Loucy (cell line): ENCODE measurements at regions not wholly inside any gene's neighbourhood (a gene's known extent, or its start where the extent isn't known, plus 50 kb on each side); places are given as distances from the start of the nearest gene placed in this dataset.
"Not testable (repeated sequence)": the region's sequence is repeated elsewhere in the genome, so short reads cannot be mapped to it uniquely, and the experiment has no call there.

Experiments
- CTCF ChIP-seq: fragments of 200-600 bp; sonication (generic); conservative IDR thresholded peaks from 2 replicates; pipeline ENCODE4 v1.5.1; 2014; ENCODE audit warnings: mild to moderate bottlenecking, antibody characterized with exemption, low read length
- EZH2phosphoT487 ChIP-seq: fragments of 200-600 bp; IDR thresholded peaks from 2 replicates; pipeline ENCODE4 v1.6.1; 2018; ENCODE audit warnings: antibody characterized with exemption, mild to moderate bottlenecking, moderate library complexity, borderline replicate concordance

GRCh38 chr7:51540906-51541305, 224.3 kb upstream of the COBL start:
- not testable (repeated sequence) for TF ChIP-seq CTCF, EZH2phosphoT487
